ENCODE measurements at regions not wholly inside any gene's neighbourhood (a gene's known extent, or its start where the extent isn't known, plus 50 kb on each side); places are given as distances from the start of the nearest gene placed in this dataset.
"Not testable (repeated sequence)": the region's sequence is repeated elsewhere in the genome, so short reads cannot be mapped to it uniquely, and the experiment has no call there.

- DNase-seq: no peak
These were observed 98.1 kb upstream of the HS6ST1 start for GRCh38 chr2:128416806-128417205.

- not testable (repeated sequence) for DNase-seq
These were observed 98.6 kb upstream of the HS6ST1 start for GRCh38 chr2:128417264-128417663.

- DNase-seq: no peak
These were observed 101.5 kb upstream of the HS6ST1 start for GRCh38 chr2:128420131-128420530.

GRCh38 chr2:128420776-128421175 lies 102.1 kb upstream of the HS6ST1 start:
- no peak for DNase-seq

- DNase-seq: no peak
These were observed 102.6 kb upstream of the HS6ST1 start for GRCh38 chr2:128421286-128421685.

GRCh38 chr2:128421861-128422311 lies 103.2 kb upstream of the HS6ST1 start:
- no peak for DNase-seq

GRCh38 chr2:128422571-128422970 lies 103.9 kb upstream of the HS6ST1 start:
- no peak for DNase-seq

GRCh38 chr2:128423788-128424165 lies 105.1 kb upstream of the HS6ST1 start:
- DNase-seq: no peak

- no peak for DNase-seq
These were observed 105.9 kb upstream of the HS6ST1 start for GRCh38 chr2:128424406-128425171.

GRCh38 chr2:128425216-128425615 lies 106.5 kb upstream of the HS6ST1 start:
- DNase-seq: no peak

- DNase-seq: no peak
These were observed 107.3 kb upstream of the HS6ST1 start for GRCh38 chr2:128425731-128426620.

- no peak for DNase-seq
These were observed 108.7 kb upstream of the HS6ST1 start for GRCh38 chr2:128427413-128427755.

GRCh38 chr2:128428415-128428814 lies 109.7 kb upstream of the HS6ST1 start:
- no peak for DNase-seq

GRCh38 chr2:128432423-128432822 lies 113.8 kb upstream of the HS6ST1 start:
- DNase-seq: no peak

- DNase-seq: no peak
These were observed 115.4 kb upstream of the HS6ST1 start for GRCh38 chr2:128433911-128434550.

- peak; percentile 56 to 67 for DNase-seq
These were observed 117.2 kb upstream of the HS6ST1 start for GRCh38 chr2:128435576-128436478.

- DNase-seq: peak in 1 of 2 experiments; percentile 50
These were observed 118.0 kb upstream of the HS6ST1 start for GRCh38 chr2:128436479-128437203.

GRCh38 chr2:128437204-128437565 lies 118.5 kb upstream of the HS6ST1 start:
- DNase-seq: no peak

- no peak for DNase-seq
These were observed 119.4 kb upstream of the HS6ST1 start for GRCh38 chr2:128438091-128438490.

GRCh38 chr2:128438586-128438985 lies 119.9 kb upstream of the HS6ST1 start:
- no peak for DNase-seq

GRCh38 chr2:128439031-128439790 lies 120.5 kb upstream of the HS6ST1 start:
- no peak for DNase-seq

All from cerebellar nuclear complex (tissue), 1 donor.